GM23338 (cell line): ENCODE measurements at regions not wholly inside any gene's neighbourhood (a gene's known extent, or its start where the extent isn't known, plus 50 kb on each side); places are given as distances from the start of the nearest gene placed in this dataset.

Experiments used
- ATAC-seq: fragments of 200-7000 bp; cut with Tn5 transposase; 3 replicates; pipeline ENCODE4 v1.9.1; 2020
- DNase-seq: peaks from one replicate; pipeline ENCODE4 v3.0.0-alpha.2; 2015; ENCODE audit warnings: low spot score
- H2AFZ ChIP-seq: fragments of 200-600 bp; sonication (generic); 2 replicates; pipeline ENCODE4 v1.8.0; 2016; ENCODE audit warnings: antibody characterized with exemption, mild to moderate bottlenecking, moderate library complexity
- H3F3A ChIP-seq: fragments of 200-600 bp; sonication (generic); replicated peaks from 2 replicates; pipeline ENCODE4 v1.8.0; 2017; ENCODE audit warnings: antibody characterized with exemption, mixed run types, low read depth
- H3K27ac ChIP-seq: fragments of 200-600 bp; sonication (generic); 2 replicates; pipeline ENCODE4 v1.6.1; 2016; ENCODE audit warnings: low read depth
- H3K27me3 ChIP-seq: fragments of 200-600 bp; sonication (generic); 2 replicates; pipeline ENCODE4 v1.8.0; 2016; ENCODE audit warnings: mild to moderate bottlenecking, mixed run types, moderate library complexity; ENCODE audit not compliant: insufficient read depth
- H3K36me3 ChIP-seq: fragments of 200-600 bp; sonication (generic); 2 replicates; pipeline ENCODE4 v1.8.0; 2016; ENCODE audit warnings: mild to moderate bottlenecking; ENCODE audit not compliant: insufficient read depth
- H3K4me1 ChIP-seq: fragments of 200-600 bp; sonication (generic); 2 replicates; pipeline ENCODE4 v1.8.0; 2016; ENCODE audit warnings: mild to moderate bottlenecking, moderate library complexity; ENCODE audit not compliant: insufficient read depth
- H3K4me2 ChIP-seq: fragments of 200-600 bp; sonication (generic); 2 replicates; pipeline ENCODE4 v1.7.1; 2017; ENCODE audit warnings: mixed run types
- H3K4me3 ChIP-seq: fragments of 200-600 bp; sonication (generic); 2 replicates; pipeline ENCODE4 v1.6.1; 2016; ENCODE audit warnings: mixed run types
- H3K79me2 ChIP-seq: fragments of 200-600 bp; sonication (generic); replicated peaks from 2 replicates; pipeline ENCODE4 v1.8.0; 2017; ENCODE audit warnings: mild to moderate bottlenecking; ENCODE audit not compliant: insufficient read depth
- H3K9me2 ChIP-seq: fragments of 200-600 bp; sonication (generic); 2 replicates; pipeline ENCODE4 v1.8.0; 2017; ENCODE audit not compliant: insufficient read depth
- H4K20me1 ChIP-seq: fragments of 200-600 bp; sonication (generic); replicated peaks from 2 replicates; pipeline ENCODE4 v1.8.0; 2017; ENCODE audit warnings: mild to moderate bottlenecking; ENCODE audit not compliant: insufficient read depth
- H3K27ac Mint-ChIP-seq: 2 replicates; pipeline ENCODE4 v1.8.0; 2020; ENCODE audit warnings: inconsistent platforms, mild to moderate bottlenecking, moderate library complexity, mixed read lengths
- H3K27me3 Mint-ChIP-seq: 3 replicates; pipeline ENCODE4 v1.8.0; 2022; ENCODE audit warnings: low read depth, mild to moderate bottlenecking, moderate library complexity, mixed read lengths, inconsistent platforms; ENCODE audit not compliant: insufficient read depth, poor library complexity
- H3K36me3 Mint-ChIP-seq: 3 replicates; pipeline ENCODE4 v1.8.0; 2021; ENCODE audit warnings: low read depth, mild to moderate bottlenecking, inconsistent platforms, moderate library complexity, mixed read lengths
- H3K4me1 Mint-ChIP-seq: 3 replicates; pipeline ENCODE4 v1.8.0; 2020; ENCODE audit warnings: mild to moderate bottlenecking, inconsistent platforms, mixed read lengths
- H3K4me3 Mint-ChIP-seq: 3 replicates; pipeline ENCODE4 v1.8.0; 2021; ENCODE audit warnings: moderate library complexity, mild to moderate bottlenecking, inconsistent platforms, mixed read lengths
- H3K9me3 Mint-ChIP-seq: 3 replicates; pipeline ENCODE4 v1.8.0; 2020; ENCODE audit warnings: moderate library complexity, mild to moderate bottlenecking, inconsistent platforms, mixed read lengths
- CREB1 ChIP-seq: fragments of 250-450 bp; sonication (Bioruptor Pico); IDR thresholded peaks from 2 replicates; pipeline ENCODE4 v1.5.0; 2020; ENCODE audit warnings: low read depth, mild to moderate bottlenecking, moderate library complexity
- CTCF ChIP-seq, 2 experiments: fragments of 200-600 bp in 1 of 2; sonication (generic) in 1 of 2; conservative IDR thresholded peaks; 2 replicates each; pipeline versions ENCODE4 v1.5.1 to v1.6.1; 2016 to 2017; ENCODE audit warnings: antibody characterized with exemption in 2 of 2, low read depth in 2 of 2, mild to moderate bottlenecking in 2 of 2, moderate library complexity in 1 of 2
- ETS1 ChIP-seq: IDR thresholded peaks from 2 replicates; pipeline ENCODE4 v1.6.1; 2016; ENCODE audit warnings: antibody characterized with exemption
- EZH2 ChIP-seq: fragments of 200-600 bp; sonication (generic); IDR thresholded peaks from one replicate; pipeline ENCODE4 v1.8.0; 2017; ENCODE audit warnings: antibody characterized with exemption, mild to moderate bottlenecking, low read depth; ENCODE audit not compliant: unreplicated experiment
- JUNB ChIP-seq: IDR thresholded peaks from one replicate; pipeline ENCODE4 v1.6.1; 2016; ENCODE audit warnings: antibody characterized with exemption; ENCODE audit not compliant: unreplicated experiment
- NANOG ChIP-seq: IDR thresholded peaks from 2 replicates; pipeline ENCODE4 v1.6.1; 2016; ENCODE audit warnings: antibody characterized with exemption, borderline replicate concordance
- POLR2AphosphoS5 ChIP-seq: IDR thresholded peaks from 2 replicates; pipeline ENCODE4 v1.6.1; 2016; ENCODE audit warnings: antibody characterized with exemption, low read depth
- REST ChIP-seq: IDR thresholded peaks from one replicate; pipeline ENCODE4 v1.6.1; 2018; ENCODE audit warnings: antibody characterized with exemption; ENCODE audit not compliant: unreplicated experiment
- ZNF114 ChIP-seq: fragments of 250-450 bp; sonication (Bioruptor Pico); IDR thresholded peaks from 2 replicates; pipeline ENCODE4 v1.5.0; 2020; ENCODE audit warnings: mild to moderate bottlenecking, moderate library complexity
- ZNF331 ChIP-seq: fragments of 250-450 bp; sonication (Bioruptor Pico); IDR thresholded peaks from 2 replicates; pipeline ENCODE4 v1.5.0; 2020; ENCODE audit warnings: low read depth, mild to moderate bottlenecking, moderate library complexity

- peaks cover 3% of the 10 kb centered on the region for H3K27me3 Mint-ChIP-seq
- no peaks in the 10 kb centered on the region for H3K27me3 ChIP-seq
- H3K4me1 Mint-ChIP-seq: peaks cover 6% of the 10 kb centered on the region; the same call in 2 of the 3 replicates
These were observed 162.5 kb downstream of the NUFIP1 start for GRCh38 chr13:44826591-44827350.

GRCh38 chr13:44825953-44826352 lies 163.3 kb downstream of the NUFIP1 start:
- Histone ChIP-seq H3K4me3 (no peak overlapping the region), H3K4me2 (no peak overlapping the region), H4K20me1 (no peaks in the 10 kb centered on the region), H3K36me3 (no peaks in the 10 kb centered on the region), H3K27ac (no peak overlapping the region), H3K9me2 (no peaks in the 10 kb centered on the region), H2AFZ (no peak overlapping the region), H3K4me1 (no peaks in the 10 kb centered on the region), H3F3A (no peaks in the 10 kb centered on the region), H3K79me2 (no peaks in the 10 kb centered on the region), H3K27me3 (no peaks in the 10 kb centered on the region)
- DNase-seq: no peak
- no peaks in the 10 kb centered on the region for H3K9me3 Mint-ChIP-seq
- no peak overlapping the region for H3K27ac Mint-ChIP-seq
- no peak for ATAC-seq
- H3K36me3 Mint-ChIP-seq: no peaks in the 10 kb centered on the region
- peaks cover 3% of the 10 kb centered on the region for H3K27me3 Mint-ChIP-seq
- no peak overlapping the region for H3K4me3 Mint-ChIP-seq
- peaks cover 6% of the 10 kb centered on the region; the same call in 2 of the 3 replicates for H3K4me1 Mint-ChIP-seq
- TF ChIP-seq NANOG (no peak), CTCF (conservative IDR thresholded peaks at IDR 0.05; ENCODE audit: low read depth in 2 of 2) (no peak), EZH2 (no peak), POLR2AphosphoS5 (no peak), ZNF114 (no peak), CREB1 (no peak), JUNB (no peak), REST (no peak), ZNF331 (CRISPR knock-in tag) (no peak)

More at GRCh38 chr13:44826591-44827350, 162.5 kb downstream of the NUFIP1 start:
- H3K4me2 ChIP-seq: no peak overlapping the region
- no peak for ATAC-seq
- no peak overlapping the region; the same call in 1 of the 2 replicates for H2AFZ ChIP-seq
- no peaks in the 10 kb centered on the region for H3F3A ChIP-seq
- H4K20me1 ChIP-seq: no peaks in the 10 kb centered on the region
- no peaks in the 10 kb centered on the region for H3K36me3 Mint-ChIP-seq
- no peaks in the 10 kb centered on the region for H3K79me2 ChIP-seq
- H3K27ac ChIP-seq: no peak overlapping the region
- H3K36me3 ChIP-seq: no peaks in the 10 kb centered on the region
- H3K4me1 ChIP-seq: no peaks in the 10 kb centered on the region
- no peak overlapping the region for H3K27ac Mint-ChIP-seq
- no peak for DNase-seq
- no peaks in the 10 kb centered on the region for H3K9me3 Mint-ChIP-seq
- H3K4me3 ChIP-seq: no peak overlapping the region
- TF ChIP-seq ZNF331 (CRISPR knock-in tag) (no peak), NANOG (no peak), ETS1 (no peak)
- no peak overlapping the region for H3K4me3 Mint-ChIP-seq
- no peaks in the 10 kb centered on the region for H3K9me2 ChIP-seq
